ENCODE measurements at regions not wholly inside any gene's neighbourhood (a gene's known extent, or its start where the extent isn't known, plus 50 kb on each side); places are given as distances from the start of the nearest gene placed in this dataset.

DNA sequence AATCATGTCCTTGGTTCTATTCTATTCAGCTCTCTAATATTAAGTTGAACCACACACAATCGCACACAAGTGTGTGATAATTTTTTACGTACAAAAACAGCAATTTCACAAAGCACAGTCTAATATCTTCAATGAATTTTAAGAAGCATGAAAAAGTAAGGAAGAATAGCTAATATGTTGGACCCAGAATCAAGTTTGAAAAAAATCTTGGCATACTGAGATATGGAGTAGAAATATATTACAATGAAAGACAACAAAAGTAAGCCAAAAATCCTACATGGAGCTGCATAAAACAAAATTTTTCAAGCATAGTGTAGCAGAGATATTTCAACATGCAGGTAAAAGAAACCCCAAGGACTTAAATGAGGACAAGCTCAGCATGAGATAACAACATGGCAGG, 219.1 kb upstream of the RND3 start:
- TF ChIP-seq EZH2 (IDR thresholded peaks at IDR 0.05; ENCODE audit: insufficient read depth, poor library complexity, severe bottlenecking) (no peak), EZH2phosphoT487 (IDR thresholded peaks at IDR 0.05; ENCODE audit: insufficient read depth, low read depth) (no peak)
